22Rv1 (cell line): ENCODE measurements at regions not wholly inside any gene's neighbourhood (a gene's known extent, or its start where the extent isn't known, plus 50 kb on each side); places are given as distances from the start of the nearest gene placed in this dataset.

Experiments used
- H3K27ac ChIP-seq: fragments of 450-650 bp; 2 replicates; pipeline ENCODE4 v1.5.1; 2017
- ZFX ChIP-seq: fragments of 450-650 bp; IDR thresholded peaks from 2 replicates; pipeline ENCODE4 v1.6.1; 2017; ENCODE audit warnings: antibody characterized with exemption, borderline replicate concordance
- TF ChIP-seq, protein P1 (sequence below): fragments of 450-650 bp; IDR thresholded peaks from 2 replicates; pipeline ENCODE4 v1.5.1; 2017; ENCODE audit warnings: mild to moderate bottlenecking

DNA sequence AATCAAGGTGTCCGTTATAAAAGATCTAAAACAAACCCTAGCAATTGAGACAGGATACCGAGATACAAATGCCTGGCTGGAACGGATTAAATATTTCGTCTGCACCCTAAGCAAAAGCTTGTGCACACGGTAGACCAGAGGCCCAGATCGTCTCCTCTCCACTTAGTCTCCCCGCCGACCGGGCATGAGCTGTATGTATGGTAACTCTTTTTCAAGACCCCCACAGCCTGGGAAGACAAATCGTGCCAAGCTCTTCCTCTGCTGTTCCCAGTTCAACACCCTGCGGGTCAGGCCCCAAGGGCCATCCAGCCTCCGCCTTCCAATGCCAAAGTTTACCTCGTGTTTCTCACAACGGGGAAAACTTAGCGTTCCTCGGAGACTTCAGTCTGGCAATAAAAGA lies 285.7 kb upstream of the GALNT17 start:
- no peak for TF ChIP-seq ZFX
- TF ChIP-seq, protein P1, sequence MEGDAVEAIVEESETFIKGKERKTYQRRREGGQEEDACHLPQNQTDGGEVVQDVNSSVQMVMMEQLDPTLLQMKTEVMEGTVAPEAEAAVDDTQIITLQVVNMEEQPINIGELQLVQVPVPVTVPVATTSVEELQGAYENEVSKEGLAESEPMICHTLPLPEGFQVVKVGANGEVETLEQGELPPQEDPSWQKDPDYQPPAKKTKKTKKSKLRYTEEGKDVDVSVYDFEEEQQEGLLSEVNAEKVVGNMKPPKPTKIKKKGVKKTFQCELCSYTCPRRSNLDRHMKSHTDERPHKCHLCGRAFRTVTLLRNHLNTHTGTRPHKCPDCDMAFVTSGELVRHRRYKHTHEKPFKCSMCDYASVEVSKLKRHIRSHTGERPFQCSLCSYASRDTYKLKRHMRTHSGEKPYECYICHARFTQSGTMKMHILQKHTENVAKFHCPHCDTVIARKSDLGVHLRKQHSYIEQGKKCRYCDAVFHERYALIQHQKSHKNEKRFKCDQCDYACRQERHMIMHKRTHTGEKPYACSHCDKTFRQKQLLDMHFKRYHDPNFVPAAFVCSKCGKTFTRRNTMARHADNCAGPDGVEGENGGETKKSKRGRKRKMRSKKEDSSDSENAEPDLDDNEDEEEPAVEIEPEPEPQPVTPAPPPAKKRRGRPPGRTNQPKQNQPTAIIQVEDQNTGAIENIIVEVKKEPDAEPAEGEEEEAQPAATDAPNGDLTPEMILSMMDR, result no peak
- no peak overlapping the region for H3K27ac ChIP-seq

DNA sequence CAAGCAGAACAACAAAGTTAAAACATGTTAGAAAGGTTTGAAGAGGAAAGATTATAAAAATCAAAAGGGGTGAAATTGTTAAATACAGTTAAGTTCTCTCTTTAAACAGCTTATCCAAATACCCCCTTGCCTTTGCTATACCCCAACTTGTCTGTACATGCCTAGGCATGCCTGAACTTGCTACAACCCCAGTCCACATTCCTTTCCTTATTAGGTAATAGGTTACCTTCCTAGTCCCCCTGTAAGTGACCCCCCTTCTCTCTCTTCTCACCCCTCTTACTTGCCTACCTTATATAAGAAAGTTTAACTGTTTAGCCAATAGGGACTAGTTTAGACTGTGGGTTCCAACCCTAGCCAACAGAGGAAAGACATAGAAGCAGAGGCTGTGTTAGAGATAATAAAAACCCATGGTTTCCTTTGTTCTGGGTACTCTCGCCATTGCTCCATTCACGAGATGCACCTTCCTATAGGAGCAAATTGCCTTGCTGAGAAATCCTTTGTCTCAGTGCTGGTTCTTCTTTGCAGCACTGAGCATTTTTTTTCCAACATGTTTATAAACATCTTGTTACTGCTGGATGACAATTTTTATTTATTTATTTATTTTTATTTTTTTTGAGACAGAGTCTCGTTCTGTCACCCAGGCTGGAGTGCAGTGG lies 282.2 kb upstream of the GALNT17 start:
- no peak overlapping the region for H3K27ac ChIP-seq
- TF ChIP-seq ZFX, result no peak
- TF ChIP-seq, protein P1, result no peak

DNA sequence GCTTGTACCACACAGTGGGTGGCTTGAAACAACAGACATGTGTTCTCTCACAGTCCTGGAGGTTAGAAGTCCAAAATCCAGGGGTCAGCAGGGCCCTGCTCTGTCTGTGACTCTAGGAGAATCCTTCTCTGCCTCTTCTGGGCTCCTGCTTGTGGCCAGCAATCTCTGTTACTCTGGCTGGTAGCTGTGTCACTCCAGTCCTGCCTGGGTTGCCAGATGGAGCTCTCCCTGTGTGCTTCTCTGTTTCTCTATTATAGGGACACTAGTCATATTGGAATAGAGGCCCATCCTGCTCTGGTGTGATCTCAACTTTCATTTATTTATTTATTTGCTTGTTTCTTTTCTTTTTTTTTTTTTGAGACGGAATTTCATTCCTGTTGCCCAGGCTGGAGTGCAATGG lies 276.6 kb upstream of the GALNT17 start:
- no peak overlapping the region for H3K27ac ChIP-seq
- TF ChIP-seq, protein P1, result no peak
- no peak for TF ChIP-seq ZFX

DNA sequence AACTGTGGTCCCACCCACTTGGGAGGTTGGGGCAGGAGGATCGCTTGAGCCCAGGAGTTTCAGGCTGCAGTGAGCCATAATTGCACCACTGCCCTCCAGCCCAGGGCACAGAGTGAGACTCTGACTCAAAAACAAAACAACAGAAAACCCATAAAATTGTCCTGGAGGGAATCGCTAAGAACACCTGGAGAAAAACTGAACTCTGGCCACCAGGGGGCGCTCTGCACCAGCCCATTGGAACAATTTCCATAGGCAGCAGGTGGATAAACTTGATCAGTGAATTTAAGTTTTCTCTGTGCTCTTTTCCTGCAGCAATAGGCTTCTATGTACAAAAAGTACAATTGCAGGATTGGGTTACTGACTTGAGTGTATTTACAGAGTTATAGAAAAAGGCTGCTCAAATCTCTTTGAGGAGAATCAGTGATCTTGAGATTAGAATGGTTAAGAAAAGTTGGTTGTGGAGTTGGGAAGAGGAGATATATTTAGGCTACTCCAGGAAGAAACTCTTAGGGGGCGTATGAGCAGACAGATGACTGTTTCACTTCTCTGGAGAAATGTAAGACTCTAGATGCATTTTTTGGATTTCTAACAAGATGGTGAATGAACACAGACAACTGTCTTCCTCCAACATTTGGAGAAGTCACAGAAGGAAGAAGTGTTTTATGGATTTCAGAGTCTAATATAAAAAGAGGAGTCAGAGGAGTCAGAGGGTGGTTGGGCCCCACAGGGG lies 274.9 kb upstream of the GALNT17 start:
- H3K27ac ChIP-seq, result no peak overlapping the region
- no peak for TF ChIP-seq ZFX
- TF ChIP-seq, protein P1, result peak; percentile 97

DNA sequence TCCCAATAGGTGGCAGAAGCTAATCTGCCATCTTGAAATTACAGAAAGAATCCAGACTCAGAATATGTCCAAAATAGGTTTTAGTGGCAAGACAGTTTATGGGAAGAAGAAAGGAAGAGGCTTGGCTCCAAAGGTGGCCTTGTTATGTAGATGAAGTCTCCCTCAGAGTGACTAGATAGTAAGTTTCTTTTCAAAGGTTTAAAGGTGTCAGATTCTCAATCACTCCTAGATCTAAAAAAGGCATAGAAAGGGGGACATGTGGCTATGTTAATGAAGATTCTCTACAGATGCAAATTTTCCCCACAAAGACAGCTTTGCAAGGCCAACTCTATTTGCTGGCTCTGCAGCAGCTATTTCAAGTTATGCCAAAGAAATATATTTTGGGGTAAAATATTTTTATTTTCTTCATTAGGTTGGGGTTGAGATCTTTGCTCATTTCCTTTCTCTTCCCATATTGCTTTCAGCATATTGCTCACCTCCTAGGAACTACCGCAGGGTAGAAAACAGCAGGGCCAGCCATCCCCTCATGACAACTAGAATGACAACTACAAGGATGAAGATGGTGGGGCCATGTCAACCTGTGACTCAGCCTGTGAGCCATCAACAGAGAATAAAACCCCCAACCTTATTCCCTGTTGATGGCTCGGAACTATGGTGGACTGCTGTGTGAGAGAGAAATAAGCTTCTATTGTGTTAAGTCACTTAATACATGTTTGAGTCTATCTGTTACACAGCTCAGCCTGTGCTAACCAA lies 274.0 kb upstream of the GALNT17 start:
- no peak overlapping the region for H3K27ac ChIP-seq
- no peak for TF ChIP-seq ZFX
- TF ChIP-seq, protein P1, result no peak

DNA sequence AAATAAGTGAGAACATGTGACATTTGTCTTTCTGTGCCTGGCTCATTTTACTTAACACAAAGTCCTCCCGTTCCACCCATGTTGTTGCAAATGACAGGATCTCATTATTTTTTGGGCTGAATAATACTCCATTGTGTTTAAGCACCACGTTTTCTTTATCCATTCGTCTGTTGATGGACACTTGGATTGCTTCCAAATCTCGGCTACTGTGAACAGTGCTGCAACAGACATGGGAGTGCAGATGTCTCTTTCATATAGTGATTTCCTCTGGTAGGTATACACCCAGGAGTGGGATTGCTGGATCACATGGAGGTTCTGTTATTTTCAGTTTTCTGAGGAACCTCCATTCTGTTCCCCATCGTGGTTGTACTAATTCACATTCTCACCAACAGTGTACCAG lies 264.4 kb upstream of the GALNT17 start:
- no peak for TF ChIP-seq ZFX
- TF ChIP-seq, protein P1, result no peak
- no peak overlapping the region for H3K27ac ChIP-seq

DNA sequence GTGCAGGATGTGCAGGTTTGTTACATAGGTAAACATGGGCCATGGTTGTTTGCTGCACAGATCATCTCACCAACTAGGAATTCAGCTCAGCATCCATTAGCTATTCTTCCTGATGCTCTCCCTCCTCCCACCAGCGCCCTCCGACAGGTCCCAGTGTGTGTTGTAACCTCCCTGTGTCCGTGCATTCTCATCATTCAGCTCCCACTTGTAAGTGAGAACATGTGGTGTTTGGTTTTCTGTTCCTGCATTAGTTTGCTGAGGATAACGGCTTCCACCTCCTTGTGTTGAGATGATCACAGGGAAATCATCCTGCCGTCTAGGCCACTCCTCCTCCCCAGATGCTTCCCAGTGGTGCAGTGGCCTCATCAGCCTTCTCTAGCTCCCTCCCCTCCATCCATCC lies 261.6 kb upstream of the GALNT17 start:
- TF ChIP-seq, protein P1, result no peak
- TF ChIP-seq ZFX, result no peak
- no peak overlapping the region for H3K27ac ChIP-seq
